ENCODE measurements at regions not wholly inside any gene's neighbourhood (a gene's known extent, or its start where the extent isn't known, plus 50 kb on each side); places are given as distances from the start of the nearest gene placed in this dataset.

GRCh38 chr5:98700730-98701129 is 72.7 kb upstream of the RGMB start:
- Histone ChIP-seq H3K79me2 (ENCODE audit: insufficient read depth, low read depth) (no peaks in the 10 kb centered on the region), H3K36me3 (ENCODE audit: insufficient read depth) (no peaks in the 10 kb centered on the region), H3K4me2 (no peak overlapping the region), H3K4me1 (ENCODE audit: low read depth, poor library complexity, severe bottlenecking) (no peaks in the 10 kb centered on the region), H3K4me3 (IDR thresholded peaks at IDR 0.05; ENCODE audit: insufficient read depth, low read depth, low read length) (no peak overlapping the region), H2AFZ (ENCODE audit: low read depth) (no peak overlapping the region), H4K20me1 (ENCODE audit: insufficient read depth) (no peaks in the 10 kb centered on the region), H3K9ac (no peak overlapping the region), H3K27me3 (ENCODE audit: insufficient read depth, low read depth) (no peaks in the 10 kb centered on the region), H3K27ac (no peak overlapping the region)
- no peak for TF ChIP-seq CTCF (conservative IDR thresholded peaks at IDR 0.05; ENCODE audit: low read depth, low read length)

GRCh38 chr5:98705841-98706240 is 67.6 kb upstream of the RGMB start:
- Histone ChIP-seq H3K27ac (no peak overlapping the region), H4K20me1 (ENCODE audit: insufficient read depth) (no peaks in the 10 kb centered on the region), H3K4me3 (IDR thresholded peaks at IDR 0.05; ENCODE audit: insufficient read depth, low read depth, low read length) (no peak overlapping the region), H3K4me2 (no peak overlapping the region), H3K27me3 (ENCODE audit: insufficient read depth, low read depth) (no peaks in the 10 kb centered on the region), H3K36me3 (ENCODE audit: insufficient read depth) (no peaks in the 10 kb centered on the region), H2AFZ (ENCODE audit: low read depth) (no peak overlapping the region), H3K79me2 (ENCODE audit: insufficient read depth, low read depth) (no peaks in the 10 kb centered on the region), H3K4me1 (ENCODE audit: low read depth, poor library complexity, severe bottlenecking) (no peaks in the 10 kb centered on the region), H3K9ac (no peak overlapping the region)
- TF ChIP-seq CTCF (conservative IDR thresholded peaks at IDR 0.05; ENCODE audit: low read depth, low read length): no peak

- Histone ChIP-seq H3K79me2 (ENCODE audit: insufficient read depth, low read depth) (no peaks in the 10 kb centered on the region), H2AFZ (ENCODE audit: low read depth) (no peak overlapping the region), H4K20me1 (ENCODE audit: insufficient read depth) (no peaks in the 10 kb centered on the region), H3K4me2 (no peak overlapping the region), H3K27ac (no peak overlapping the region), H3K4me3 (IDR thresholded peaks at IDR 0.05; ENCODE audit: insufficient read depth, low read depth, low read length) (no peak overlapping the region), H3K4me1 (ENCODE audit: low read depth, poor library complexity, severe bottlenecking) (no peaks in the 10 kb centered on the region), H3K9ac (no peak overlapping the region), H3K27me3 (ENCODE audit: insufficient read depth, low read depth) (no peaks in the 10 kb centered on the region), H3K36me3 (ENCODE audit: insufficient read depth) (no peaks in the 10 kb centered on the region)
- TF ChIP-seq CTCF (conservative IDR thresholded peaks at IDR 0.05; ENCODE audit: low read depth, low read length): no peak
Measured at GRCh38 chr5:98709681-98710080, 63.8 kb upstream of the RGMB start.

GRCh38 chr5:98713027-98713426 is 60.4 kb upstream of the RGMB start:
- H3K27me3 ChIP-seq (ENCODE audit: insufficient read depth, low read depth): no peaks in the 10 kb centered on the region
- H3K36me3 ChIP-seq (ENCODE audit: insufficient read depth): no peaks in the 10 kb centered on the region
- no peak overlapping the region for H3K4me2 ChIP-seq
- H4K20me1 ChIP-seq (ENCODE audit: insufficient read depth): no peaks in the 10 kb centered on the region
- no peak overlapping the region for H3K4me3 ChIP-seq (IDR thresholded peaks at IDR 0.05; ENCODE audit: insufficient read depth, low read depth, low read length)
- H3K79me2 ChIP-seq (ENCODE audit: insufficient read depth, low read depth): no peaks in the 10 kb centered on the region
- no peak overlapping the region for H2AFZ ChIP-seq (ENCODE audit: low read depth)
- no peak overlapping the region for H3K9ac ChIP-seq
- no peaks in the 10 kb centered on the region for H3K4me1 ChIP-seq (ENCODE audit: low read depth, poor library complexity, severe bottlenecking)
- no peak overlapping the region for H3K27ac ChIP-seq
- no peak for TF ChIP-seq CTCF (conservative IDR thresholded peaks at IDR 0.05; ENCODE audit: low read depth, low read length)

- no peak for TF ChIP-seq CTCF (conservative IDR thresholded peaks at IDR 0.05; ENCODE audit: low read depth, low read length)
Measured at GRCh38 chr5:98713856-98714255, 59.6 kb upstream of the RGMB start.

More at GRCh38 chr5:98713856-98714255, 59.6 kb upstream of the RGMB start:
- no peaks in the 10 kb centered on the region for H3K4me1 ChIP-seq (ENCODE audit: low read depth, poor library complexity, severe bottlenecking)
- H3K4me2 ChIP-seq: no peak overlapping the region
- H3K36me3 ChIP-seq (ENCODE audit: insufficient read depth): no peaks in the 10 kb centered on the region
- H2AFZ ChIP-seq (ENCODE audit: low read depth): no peak overlapping the region
- no peak overlapping the region for H3K9ac ChIP-seq
- no peak overlapping the region for H3K4me3 ChIP-seq (IDR thresholded peaks at IDR 0.05; ENCODE audit: insufficient read depth, low read depth, low read length)
- no peaks in the 10 kb centered on the region for H3K27me3 ChIP-seq (ENCODE audit: insufficient read depth, low read depth)
- H3K27ac ChIP-seq: no peak overlapping the region
- no peaks in the 10 kb centered on the region for H4K20me1 ChIP-seq (ENCODE audit: insufficient read depth)
- no peaks in the 10 kb centered on the region for H3K79me2 ChIP-seq (ENCODE audit: insufficient read depth, low read depth)

All from KMS-11 (cell line).